ENCODE measurements at regions not wholly inside any gene's neighbourhood (a gene's known extent, or its start where the extent isn't known, plus 50 kb on each side); places are given as distances from the start of the nearest gene placed in this dataset.

GRCh38 chr7:51589111-51589510 is 272.5 kb upstream of the COBL start:
- H3K79me1 ChIP-seq (replicated peaks; ENCODE audit: low read length, poor library complexity, severe bottlenecking): no peaks in the 10 kb centered on the region
- no peak overlapping the region for H3K27ac ChIP-seq (ENCODE audit: low read length, poor library complexity, severe bottlenecking)
- no peaks in the 10 kb centered on the region for H3K36me3 ChIP-seq (ENCODE audit: control insufficient read depth in 1 of 2, insufficient read depth in 2 of 2, low read depth in 1 of 2, low read length in 2 of 2)
- no peak overlapping the region for H2BK5ac ChIP-seq (ENCODE audit: low read depth, low read length, poor library complexity, severe bottlenecking)
- H3K4me2 ChIP-seq (ENCODE audit: low read length, poor library complexity, severe bottlenecking): no peak overlapping the region
- 57% methylated on average over 1 of the region's 2 CpGs for WGBS
- H3K27me3 ChIP-seq (ENCODE audit: control insufficient read depth in 1 of 2, insufficient read depth in 1 of 2, low read length in 2 of 2): no peaks in the 10 kb centered on the region
- no peak overlapping the region for H3K14ac ChIP-seq (ENCODE audit: low read length in 2 of 2)
- DNase-seq: no peak
- H3K4me3 ChIP-seq (ENCODE audit: insufficient read depth in 1 of 2, low read depth in 1 of 2, low read length in 2 of 2): no peak overlapping the region
- no peak overlapping the region for H2AK5ac ChIP-seq (ENCODE audit: low read length, severe bottlenecking)
- no peak overlapping the region for H3K23ac ChIP-seq (ENCODE audit: low read length in 2 of 2)
- no peak overlapping the region for H2BK15ac ChIP-seq (ENCODE audit: low read depth, poor library complexity, severe bottlenecking)
- H4K91ac ChIP-seq (ENCODE audit: low read length): no peak overlapping the region
- H3K9ac ChIP-seq (ENCODE audit: low read length): no peak overlapping the region
- H4K8ac ChIP-seq (ENCODE audit: low read length): no peak overlapping the region
- H3K4me1 ChIP-seq (ENCODE audit: control insufficient read depth, insufficient read depth, low read depth, low read length): no peaks in the 10 kb centered on the region
- H3K9me3 ChIP-seq (ENCODE audit: control insufficient read depth, low read length): peaks cover 3% of the 10 kb centered on the region
- no peak overlapping the region for H3K4ac ChIP-seq (ENCODE audit: low read depth in 1 of 2, low read length in 2 of 2)
- no peak overlapping the region for H2BK120ac ChIP-seq (ENCODE audit: low read depth, low read length)
- H2AFZ ChIP-seq (ENCODE audit: low read depth, low read length): no peak overlapping the region
- no peak overlapping the region for H3K18ac ChIP-seq (ENCODE audit: low read depth in 1 of 2, low read length in 2 of 2)
- no peak overlapping the region for H2BK12ac ChIP-seq (ENCODE audit: low read length in 2 of 2)

- Histone ChIP-seq H3K18ac (ENCODE audit: low read depth in 1 of 2, low read length in 2 of 2) (no peak overlapping the region), H3K14ac (ENCODE audit: low read length in 2 of 2) (no peak overlapping the region), H3K27me3 (ENCODE audit: control insufficient read depth in 1 of 2, insufficient read depth in 1 of 2, low read length in 2 of 2) (no peaks in the 10 kb centered on the region), H4K8ac (ENCODE audit: low read length) (no peak overlapping the region), H2AK5ac (ENCODE audit: low read length, severe bottlenecking) (no peak overlapping the region), H2BK15ac (ENCODE audit: low read depth, poor library complexity, severe bottlenecking) (no peak overlapping the region), H3K23ac (ENCODE audit: low read length in 2 of 2) (no peak overlapping the region), H3K27ac (ENCODE audit: low read length, poor library complexity, severe bottlenecking) (no peak overlapping the region), H3K4me2 (ENCODE audit: low read length, poor library complexity, severe bottlenecking) (no peak overlapping the region), H3K4ac (ENCODE audit: low read depth in 1 of 2, low read length in 2 of 2) (no peak overlapping the region), H3K9me3 (ENCODE audit: control insufficient read depth, low read length) (peaks cover 3% of the 10 kb centered on the region), H3K9ac (ENCODE audit: low read length) (no peak overlapping the region), H2AFZ (ENCODE audit: low read depth, low read length) (no peak overlapping the region), H2BK12ac (ENCODE audit: low read length in 2 of 2) (no peak overlapping the region), H3K4me3 (ENCODE audit: insufficient read depth in 1 of 2, low read depth in 1 of 2, low read length in 2 of 2) (no peak overlapping the region), H2BK120ac (ENCODE audit: low read depth, low read length) (no peak overlapping the region), H3K36me3 (ENCODE audit: control insufficient read depth in 1 of 2, insufficient read depth in 2 of 2, low read depth in 1 of 2, low read length in 2 of 2) (no peaks in the 10 kb centered on the region), H3K79me1 (replicated peaks; ENCODE audit: low read length, poor library complexity, severe bottlenecking) (no peaks in the 10 kb centered on the region), H4K91ac (ENCODE audit: low read length) (no peak overlapping the region), H3K4me1 (ENCODE audit: control insufficient read depth, insufficient read depth, low read depth, low read length) (no peaks in the 10 kb centered on the region), H2BK5ac (ENCODE audit: low read depth, low read length, poor library complexity, severe bottlenecking) (no peak overlapping the region)
- no peak for DNase-seq
- 70% methylated on average over 3 of the region's 3 CpGs for WGBS
Measured at GRCh38 chr7:51587604-51588003, 271.0 kb upstream of the COBL start.

- Histone ChIP-seq H3K14ac (ENCODE audit: low read length in 2 of 2) (no peak overlapping the region), H3K4me3 (ENCODE audit: insufficient read depth in 1 of 2, low read depth in 1 of 2, low read length in 2 of 2) (no peak overlapping the region), H3K4ac (ENCODE audit: low read depth in 1 of 2, low read length in 2 of 2) (no peak overlapping the region), H3K36me3 (ENCODE audit: control insufficient read depth in 1 of 2, insufficient read depth in 2 of 2, low read depth in 1 of 2, low read length in 2 of 2) (no peaks in the 10 kb centered on the region), H3K79me1 (replicated peaks; ENCODE audit: low read length, poor library complexity, severe bottlenecking) (no peaks in the 10 kb centered on the region), H2BK12ac (ENCODE audit: low read length in 2 of 2) (no peak overlapping the region), H2BK5ac (ENCODE audit: low read depth, low read length, poor library complexity, severe bottlenecking) (no peak overlapping the region), H2AFZ (ENCODE audit: low read depth, low read length) (no peak overlapping the region), H2BK120ac (ENCODE audit: low read depth, low read length) (no peak overlapping the region), H3K4me1 (ENCODE audit: control insufficient read depth, insufficient read depth, low read depth, low read length) (no peaks in the 10 kb centered on the region), H4K8ac (ENCODE audit: low read length) (no peak overlapping the region), H3K27me3 (ENCODE audit: control insufficient read depth in 1 of 2, insufficient read depth in 1 of 2, low read length in 2 of 2) (no peaks in the 10 kb centered on the region), H3K27ac (ENCODE audit: low read length, poor library complexity, severe bottlenecking) (no peak overlapping the region), H3K23ac (ENCODE audit: low read length in 2 of 2) (no peak overlapping the region), H3K9me3 (ENCODE audit: control insufficient read depth, low read length) (no peaks in the 10 kb centered on the region), H2AK5ac (ENCODE audit: low read length, severe bottlenecking) (no peak overlapping the region), H3K9ac (ENCODE audit: low read length) (no peak overlapping the region), H3K4me2 (ENCODE audit: low read length, poor library complexity, severe bottlenecking) (no peak overlapping the region), H3K18ac (ENCODE audit: low read depth in 1 of 2, low read length in 2 of 2) (no peak overlapping the region), H2BK15ac (ENCODE audit: low read depth, poor library complexity, severe bottlenecking) (no peak overlapping the region), H4K91ac (ENCODE audit: low read length) (no peak overlapping the region)
- no peak for DNase-seq
- 71% methylated on average over 4 of the region's 4 CpGs for WGBS
Measured at GRCh38 chr7:51577390-51577789, 260.8 kb upstream of the COBL start.

GRCh38 chr7:51569581-51569980 is 253.0 kb upstream of the COBL start:
- Histone ChIP-seq H3K14ac (ENCODE audit: low read length in 2 of 2) (no peak overlapping the region), H2AK5ac (ENCODE audit: low read length, severe bottlenecking) (no peak overlapping the region), H2AFZ (ENCODE audit: low read depth, low read length) (no peak overlapping the region), H3K79me1 (replicated peaks; ENCODE audit: low read length, poor library complexity, severe bottlenecking) (no peaks in the 10 kb centered on the region), H4K91ac (ENCODE audit: low read length) (no peak overlapping the region), H2BK120ac (ENCODE audit: low read depth, low read length) (no peak overlapping the region), H3K9me3 (ENCODE audit: control insufficient read depth, low read length) (peaks cover 8% of the 10 kb centered on the region), H2BK12ac (ENCODE audit: low read length in 2 of 2) (no peak overlapping the region), H3K27me3 (ENCODE audit: control insufficient read depth in 1 of 2, insufficient read depth in 1 of 2, low read length in 2 of 2) (no peaks in the 10 kb centered on the region), H3K18ac (ENCODE audit: low read depth in 1 of 2, low read length in 2 of 2) (no peak overlapping the region), H3K23ac (ENCODE audit: low read length in 2 of 2) (no peak overlapping the region), H2BK15ac (ENCODE audit: low read depth, poor library complexity, severe bottlenecking) (no peak overlapping the region), H3K4me2 (ENCODE audit: low read length, poor library complexity, severe bottlenecking) (no peak overlapping the region), H4K8ac (ENCODE audit: low read length) (no peak overlapping the region), H3K9ac (ENCODE audit: low read length) (no peak overlapping the region), H3K4me3 (ENCODE audit: insufficient read depth in 1 of 2, low read depth in 1 of 2, low read length in 2 of 2) (no peak overlapping the region), H3K36me3 (ENCODE audit: control insufficient read depth in 1 of 2, insufficient read depth in 2 of 2, low read depth in 1 of 2, low read length in 2 of 2) (no peaks in the 10 kb centered on the region), H2BK5ac (ENCODE audit: low read depth, low read length, poor library complexity, severe bottlenecking) (no peak overlapping the region), H3K27ac (ENCODE audit: low read length, poor library complexity, severe bottlenecking) (no peak overlapping the region), H3K4ac (ENCODE audit: low read depth in 1 of 2, low read length in 2 of 2) (no peak overlapping the region), H3K4me1 (ENCODE audit: control insufficient read depth, insufficient read depth, low read depth, low read length) (no peaks in the 10 kb centered on the region)
- 90% methylated on average over 2 of the region's 3 CpGs for WGBS
- no peak for DNase-seq

Measured in mesenchymal stem cell (in vitro differentiated cells and primary cell).